Hepatocyte (in vitro differentiated cells): ENCODE measurements at regions not wholly inside any gene's neighbourhood (a gene's known extent, or its start where the extent isn't known, plus 50 kb on each side); places are given as distances from the start of the nearest gene placed in this dataset.
A peak's percentile ranks its signal among the peaks of the same experiment; 100 is the strongest.
"Not testable (repeated sequence)": the region's sequence is repeated elsewhere in the genome, so short reads cannot be mapped to it uniquely, and the experiment has no call there.

Source experiments
- DNase-seq: peaks from one replicate; pipeline ENCODE4 v3.0.0-alpha.2; 2016; ENCODE audit warnings: low spot score
- H2AFZ ChIP-seq: fragments of 200-600 bp; sonication (generic); 2 replicates; pipeline ENCODE4 v1.6.0; 2016; ENCODE audit warnings: antibody characterized with exemption, mild to moderate bottlenecking
- H3K27ac ChIP-seq: fragments of 200-600 bp; sonication (generic); 2 replicates; pipeline ENCODE4 v1.5.1; 2016; ENCODE audit warnings: mild to moderate bottlenecking
- H3K27me3 ChIP-seq: fragments of 200-600 bp; sonication (generic); 2 replicates; pipeline ENCODE4 v1.6.1; 2016
- H3K36me3 ChIP-seq: fragments of 200-600 bp; sonication (generic); replicated peaks from 2 replicates; pipeline ENCODE4 v1.5.1; 2016; ENCODE audit warnings: low read depth; ENCODE audit not compliant: insufficient read depth
- H3K4me1 ChIP-seq: fragments of 200-600 bp; sonication (generic); 2 replicates; pipeline ENCODE4 v1.5.1; 2016; ENCODE audit warnings: mild to moderate bottlenecking, moderate library complexity; ENCODE audit not compliant: insufficient read depth
- H3K4me2 ChIP-seq: fragments of 200-600 bp; sonication (generic); 2 replicates; pipeline ENCODE4 v1.6.0; 2016
- H3K4me3 ChIP-seq: fragments of 200-600 bp; sonication (generic); 2 replicates; pipeline ENCODE4 v1.5.1; 2016; ENCODE audit warnings: mild to moderate bottlenecking
- H3K79me2 ChIP-seq: fragments of 200-600 bp; sonication (generic); 2 replicates; pipeline ENCODE4 v1.6.0; 2017; ENCODE audit warnings: mild to moderate bottlenecking
- H3K9me2 ChIP-seq: fragments of 200-600 bp; sonication (generic); replicated peaks from 2 replicates; pipeline ENCODE4 v1.6.0; 2017; ENCODE audit warnings: mild to moderate bottlenecking; ENCODE audit not compliant: insufficient read depth
- H3K9me3 ChIP-seq: fragments of 200-600 bp; sonication (generic); 2 replicates; pipeline ENCODE4 v1.5.1; 2016; ENCODE audit warnings: low read depth, mild to moderate bottlenecking
- H4K20me1 ChIP-seq: fragments of 200-600 bp; sonication (generic); 2 replicates; pipeline ENCODE4 v1.6.0; 2016; ENCODE audit warnings: mild to moderate bottlenecking; ENCODE audit not compliant: insufficient read depth, poor library complexity, severe bottlenecking
- EZH2 ChIP-seq: fragments of 200-600 bp; sonication (generic); IDR thresholded peaks from 2 replicates; pipeline ENCODE4 v1.6.1; 2016; ENCODE audit warnings: antibody characterized with exemption, mild to moderate bottlenecking, borderline replicate concordance
- EZH2phosphoT487 ChIP-seq: fragments of 200-600 bp; sonication (generic); IDR thresholded peaks from one replicate; pipeline ENCODE4 v1.6.1; 2018; ENCODE audit warnings: antibody characterized with exemption, mild to moderate bottlenecking, low read depth, moderate library complexity; ENCODE audit not compliant: unreplicated experiment, severe bottlenecking
- WGBS: methylation state at CpG from one replicate; pipeline ENCODE4 v1.1.6; 2016; ENCODE audit warnings: low lambda C conversion rate; ENCODE audit errors: missing lambda C conversion rate; 5-methylcytosine and 5-hydroxymethylcytosine counted together
- TF ChIP-seq, protein P1 (sequence below): fragments of 200-600 bp; sonication (generic); IDR thresholded peaks from 2 replicates; pipeline ENCODE4 v1.5.1; 2016; ENCODE audit warnings: antibody characterized with exemption, mild to moderate bottlenecking; ENCODE audit not compliant: poor library complexity

DNA sequence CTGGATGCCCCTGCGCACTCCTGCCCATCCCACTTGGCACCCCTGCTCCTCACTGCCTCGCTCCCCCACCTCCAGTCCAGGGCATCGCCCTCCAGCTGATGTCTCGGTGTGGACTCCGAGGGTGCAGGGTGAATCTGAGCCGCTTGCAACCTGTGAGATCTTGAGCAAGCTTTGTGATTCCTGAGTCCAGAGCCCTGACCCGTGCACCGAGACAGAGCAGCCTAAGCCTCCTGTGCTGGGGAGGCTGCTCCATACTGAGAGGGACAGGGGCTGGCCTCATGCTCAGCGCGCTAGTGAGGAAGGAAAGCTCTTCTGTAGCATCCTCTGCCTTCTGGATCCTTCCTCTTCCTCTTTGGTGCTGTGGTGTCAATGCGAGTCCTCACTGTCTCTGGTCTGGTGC is 116.0 kb downstream of the TEX29 start:
- Histone ChIP-seq H4K20me1 (no peaks in the 10 kb centered on the region), H3K9me2 (no peaks in the 10 kb centered on the region), H3K36me3 (no peaks in the 10 kb centered on the region), H3K4me1 (no peaks in the 10 kb centered on the region), H2AFZ (no peak overlapping the region), H3K9me3 (no peaks in the 10 kb centered on the region), H3K79me2 (no peaks in the 10 kb centered on the region), H3K27ac (no peak overlapping the region), H3K27me3 (peaks cover 3% of the 10 kb centered on the region), H3K4me2 (no peak overlapping the region), H3K4me3 (no peak overlapping the region)
- WGBS, result 84% methylated on average over 11 of the region's 11 CpGs
- no peak for TF ChIP-seq EZH2phosphoT487
- no peak for TF ChIP-seq EZH2
- TF ChIP-seq, protein P1, sequence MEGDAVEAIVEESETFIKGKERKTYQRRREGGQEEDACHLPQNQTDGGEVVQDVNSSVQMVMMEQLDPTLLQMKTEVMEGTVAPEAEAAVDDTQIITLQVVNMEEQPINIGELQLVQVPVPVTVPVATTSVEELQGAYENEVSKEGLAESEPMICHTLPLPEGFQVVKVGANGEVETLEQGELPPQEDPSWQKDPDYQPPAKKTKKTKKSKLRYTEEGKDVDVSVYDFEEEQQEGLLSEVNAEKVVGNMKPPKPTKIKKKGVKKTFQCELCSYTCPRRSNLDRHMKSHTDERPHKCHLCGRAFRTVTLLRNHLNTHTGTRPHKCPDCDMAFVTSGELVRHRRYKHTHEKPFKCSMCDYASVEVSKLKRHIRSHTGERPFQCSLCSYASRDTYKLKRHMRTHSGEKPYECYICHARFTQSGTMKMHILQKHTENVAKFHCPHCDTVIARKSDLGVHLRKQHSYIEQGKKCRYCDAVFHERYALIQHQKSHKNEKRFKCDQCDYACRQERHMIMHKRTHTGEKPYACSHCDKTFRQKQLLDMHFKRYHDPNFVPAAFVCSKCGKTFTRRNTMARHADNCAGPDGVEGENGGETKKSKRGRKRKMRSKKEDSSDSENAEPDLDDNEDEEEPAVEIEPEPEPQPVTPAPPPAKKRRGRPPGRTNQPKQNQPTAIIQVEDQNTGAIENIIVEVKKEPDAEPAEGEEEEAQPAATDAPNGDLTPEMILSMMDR, result no peak
- DNase-seq, result no peak

DNA sequence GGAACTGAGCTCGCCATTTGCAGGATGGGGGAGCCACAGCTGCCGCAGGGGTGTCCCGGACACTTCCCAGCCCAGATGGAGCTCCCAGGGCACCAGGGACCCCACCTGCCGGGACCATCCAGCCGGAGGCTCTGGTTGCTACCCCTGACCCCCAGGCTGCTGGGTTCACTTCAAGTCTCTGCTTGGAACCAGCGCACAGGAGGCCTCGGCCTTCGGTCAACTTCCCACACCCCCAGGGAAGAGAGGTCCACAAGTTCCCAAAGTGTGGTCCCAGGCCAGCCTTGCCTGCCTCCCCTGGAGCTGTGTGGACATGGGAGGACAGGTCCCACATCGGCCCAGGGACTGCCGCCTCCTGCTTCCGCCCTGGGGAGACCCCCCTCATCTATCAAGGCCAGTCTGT is 117.0 kb downstream of the TEX29 start:
- H3K4me3 ChIP-seq, result no peak overlapping the region
- H3K9me3 ChIP-seq, result no peaks in the 10 kb centered on the region
- no peaks in the 10 kb centered on the region for H3K79me2 ChIP-seq
- TF ChIP-seq, protein P1, result no peak
- TF ChIP-seq EZH2 (no peak), EZH2phosphoT487 (no peak)
- H3K4me1 ChIP-seq, result no peaks in the 10 kb centered on the region
- peaks cover 3% of the 10 kb centered on the region for H3K27me3 ChIP-seq
- DNase-seq, result no peak
- 92% methylated on average over 11 of the region's 11 CpGs for WGBS
- H4K20me1 ChIP-seq, result no peaks in the 10 kb centered on the region
- H2AFZ ChIP-seq, result no peak overlapping the region
- no peaks in the 10 kb centered on the region for H3K9me2 ChIP-seq
- H3K36me3 ChIP-seq, result no peaks in the 10 kb centered on the region
- no peak overlapping the region for H3K4me2 ChIP-seq
- no peak overlapping the region for H3K27ac ChIP-seq

DNA sequence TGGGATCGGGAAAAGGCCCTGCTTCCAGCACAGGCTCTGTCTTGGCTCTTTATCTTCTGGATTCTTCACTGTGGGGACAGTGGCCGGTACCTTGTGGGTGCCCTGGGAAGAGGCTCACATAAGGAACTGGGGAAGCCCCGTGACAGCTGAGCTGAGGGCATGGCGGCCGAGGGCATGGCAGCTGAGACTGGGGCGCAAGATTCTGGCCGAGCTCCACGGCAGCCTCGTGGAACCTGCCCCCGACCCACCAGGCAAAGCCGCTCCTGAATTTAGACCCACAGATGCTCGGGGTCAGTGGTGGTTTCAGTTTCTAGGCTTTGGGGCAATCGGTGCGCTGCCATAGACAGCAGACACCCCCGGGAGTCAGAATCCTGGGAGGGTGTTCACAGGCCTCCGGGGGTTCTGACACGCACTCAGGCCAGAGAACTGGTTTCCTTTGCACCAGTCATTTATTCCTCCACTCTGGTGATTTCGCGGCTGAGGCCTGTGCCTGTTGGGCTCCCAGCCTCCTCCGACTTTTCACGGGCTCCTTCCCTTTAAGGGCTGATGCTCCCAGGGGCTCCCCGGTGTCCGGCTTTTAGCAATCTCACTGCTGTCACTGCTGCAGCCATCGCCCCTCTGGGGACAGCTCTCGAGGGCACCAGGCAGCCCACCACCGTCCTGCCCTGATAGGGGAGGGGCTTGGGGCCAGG is 117.6 kb downstream of the TEX29 start:
- Histone ChIP-seq H3K27ac (no peak overlapping the region), H3K79me2 (no peaks in the 10 kb centered on the region), H3K36me3 (no peaks in the 10 kb centered on the region), H3K4me3 (no peak overlapping the region), H4K20me1 (no peaks in the 10 kb centered on the region), H3K4me1 (no peaks in the 10 kb centered on the region), H3K9me2 (no peaks in the 10 kb centered on the region), H3K27me3 (peaks cover 2% of the 10 kb centered on the region), H3K4me2 (no peak overlapping the region), H3K9me3 (no peaks in the 10 kb centered on the region), H2AFZ (no peak overlapping the region)
- WGBS, result 90% methylated on average over 26 of the region's 26 CpGs
- TF ChIP-seq, protein P1, result no peak
- no peak for TF ChIP-seq EZH2phosphoT487
- TF ChIP-seq EZH2, result no peak
- no peak for DNase-seq

DNA sequence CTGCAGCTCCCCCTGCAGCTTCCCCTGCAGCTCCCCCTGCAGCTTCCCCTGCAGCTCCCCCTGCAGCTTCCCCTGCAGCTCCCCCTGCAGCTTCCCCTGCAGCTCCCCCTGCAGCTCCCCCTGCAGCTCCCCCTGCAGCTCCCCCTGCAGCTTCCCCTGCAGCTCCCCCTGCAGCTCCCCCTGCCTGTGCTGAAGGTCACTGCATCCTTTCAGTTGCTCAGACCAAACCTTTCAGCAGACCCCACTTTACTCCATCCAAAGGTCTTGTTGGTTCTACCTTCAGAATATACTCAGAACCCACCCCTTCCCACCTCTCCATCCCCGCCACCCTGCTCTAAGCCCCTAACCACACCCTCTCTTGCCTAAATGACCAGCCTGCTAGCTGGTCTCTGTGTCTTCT is 120.0 kb downstream of the TEX29 start:
- H3K79me2 ChIP-seq, H3K4me2 ChIP-seq, H2AFZ ChIP-seq, H3K36me3 ChIP-seq, H3K4me1 ChIP-seq, H3K4me3 ChIP-seq, H3K9me2 ChIP-seq, H3K9me3 ChIP-seq, H3K27me3 ChIP-seq, H4K20me1 ChIP-seq, H3K27ac ChIP-seq, DNase-seq: not testable (repeated sequence)
- WGBS, result 80% methylated on average over 1 of the region's 1 CpG
- TF ChIP-seq, protein P1, result peak; percentile 13
